ENCODE measurements at regions not wholly inside any gene's neighbourhood (a gene's known extent, or its start where the extent isn't known, plus 50 kb on each side); places are given as distances from the start of the nearest gene placed in this dataset.

DNA sequence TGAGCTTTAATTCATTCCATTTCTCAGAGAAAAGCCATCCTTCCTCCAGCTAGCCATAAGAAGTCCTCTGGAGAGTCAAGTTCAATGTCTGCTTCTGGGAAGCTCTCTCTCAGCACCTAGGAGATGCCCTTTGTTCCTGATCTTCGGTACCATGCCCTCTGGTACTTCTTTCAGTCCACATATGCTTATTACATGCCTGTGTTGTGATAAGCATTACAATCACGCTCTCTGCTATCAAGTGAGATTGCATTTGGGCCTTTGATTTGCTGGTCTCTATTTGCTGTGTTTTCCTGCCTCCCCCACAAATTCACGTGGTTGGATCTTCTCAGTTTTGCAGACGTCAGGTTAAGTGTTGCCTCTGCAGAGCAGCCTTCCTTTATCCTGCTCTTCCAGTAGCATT is 178.1 kb downstream of the TOX3 start:
- DNase-seq (ENCODE audit: low read depth), result no peak
- no peak overlapping the region for H3K4me3 ChIP-seq (ENCODE audit: low read depth, low read length)
- TF ChIP-seq, protein P1, sequence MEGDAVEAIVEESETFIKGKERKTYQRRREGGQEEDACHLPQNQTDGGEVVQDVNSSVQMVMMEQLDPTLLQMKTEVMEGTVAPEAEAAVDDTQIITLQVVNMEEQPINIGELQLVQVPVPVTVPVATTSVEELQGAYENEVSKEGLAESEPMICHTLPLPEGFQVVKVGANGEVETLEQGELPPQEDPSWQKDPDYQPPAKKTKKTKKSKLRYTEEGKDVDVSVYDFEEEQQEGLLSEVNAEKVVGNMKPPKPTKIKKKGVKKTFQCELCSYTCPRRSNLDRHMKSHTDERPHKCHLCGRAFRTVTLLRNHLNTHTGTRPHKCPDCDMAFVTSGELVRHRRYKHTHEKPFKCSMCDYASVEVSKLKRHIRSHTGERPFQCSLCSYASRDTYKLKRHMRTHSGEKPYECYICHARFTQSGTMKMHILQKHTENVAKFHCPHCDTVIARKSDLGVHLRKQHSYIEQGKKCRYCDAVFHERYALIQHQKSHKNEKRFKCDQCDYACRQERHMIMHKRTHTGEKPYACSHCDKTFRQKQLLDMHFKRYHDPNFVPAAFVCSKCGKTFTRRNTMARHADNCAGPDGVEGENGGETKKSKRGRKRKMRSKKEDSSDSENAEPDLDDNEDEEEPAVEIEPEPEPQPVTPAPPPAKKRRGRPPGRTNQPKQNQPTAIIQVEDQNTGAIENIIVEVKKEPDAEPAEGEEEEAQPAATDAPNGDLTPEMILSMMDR (conservative IDR thresholded peaks at IDR 0.05; ENCODE audit: low read depth, low read length), result no peak

DNA sequence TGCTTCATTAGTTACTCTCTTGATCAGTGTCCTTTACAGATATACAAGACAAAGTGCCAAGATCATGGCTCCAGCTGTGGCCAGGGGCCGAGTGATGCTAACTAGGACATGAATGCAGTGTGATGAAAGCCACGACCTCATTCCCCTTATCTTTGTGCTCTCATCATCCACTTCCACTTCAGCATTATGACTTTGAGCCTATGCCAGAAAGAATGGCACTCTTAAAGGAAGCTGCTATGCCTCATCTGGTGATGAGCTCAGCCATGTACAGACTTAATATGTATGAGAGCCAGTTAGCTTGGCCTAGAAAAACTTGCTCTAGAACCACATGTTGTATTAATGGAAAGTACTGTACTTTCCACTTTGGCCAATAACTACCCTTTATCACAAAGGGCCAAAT is 179.1 kb downstream of the TOX3 start:
- DNase-seq (ENCODE audit: low read depth), result no peak
- TF ChIP-seq, protein P1 (conservative IDR thresholded peaks at IDR 0.05; ENCODE audit: low read depth, low read length), result no peak
- H3K4me3 ChIP-seq (ENCODE audit: low read depth, low read length), result no peak overlapping the region

DNA sequence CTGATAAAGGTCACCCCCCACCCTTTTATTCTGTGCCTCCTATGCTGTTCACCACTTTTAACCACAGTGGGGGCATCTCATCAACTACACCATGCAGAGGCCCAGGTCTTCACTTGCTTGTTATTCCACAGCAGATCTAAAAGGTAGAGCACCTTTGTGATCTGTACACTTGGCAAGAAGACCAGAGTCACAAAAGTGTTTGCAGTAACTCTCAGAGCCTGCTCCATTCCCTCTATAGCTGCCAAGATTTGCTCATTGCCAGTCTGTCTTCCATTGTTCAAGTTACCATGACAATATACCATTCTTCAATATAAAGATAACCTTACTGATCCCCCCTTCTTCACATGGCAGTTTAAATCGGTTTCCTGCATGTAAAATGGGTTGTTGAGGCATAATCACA is 180.0 kb downstream of the TOX3 start:
- no peak for DNase-seq (ENCODE audit: low read depth)
- no peak overlapping the region for H3K4me3 ChIP-seq (ENCODE audit: low read depth, low read length)
- TF ChIP-seq, protein P1 (conservative IDR thresholded peaks at IDR 0.05; ENCODE audit: low read depth, low read length), result no peak

DNA sequence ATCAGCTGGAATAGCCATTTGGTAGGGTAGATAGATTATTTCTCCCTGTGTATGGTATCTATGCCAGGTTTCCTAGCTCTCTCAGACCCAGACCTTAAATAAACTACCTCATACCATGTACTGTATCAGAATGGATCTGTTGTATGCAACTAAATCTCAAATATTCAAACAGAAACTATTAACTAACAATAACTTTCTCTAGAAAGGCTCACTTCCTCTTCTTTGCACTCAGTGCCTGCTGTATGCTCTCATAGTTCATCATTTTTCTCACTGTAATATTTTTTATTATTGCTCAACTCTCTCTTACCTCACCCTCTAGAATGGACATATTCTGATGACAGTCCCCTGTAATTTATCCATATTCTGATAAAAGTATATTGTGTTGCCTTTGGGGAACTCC is 182.4 kb downstream of the TOX3 start:
- H3K4me3 ChIP-seq (ENCODE audit: low read depth, low read length), result no peak overlapping the region
- DNase-seq (ENCODE audit: low read depth), result no peak
- TF ChIP-seq, protein P1 (conservative IDR thresholded peaks at IDR 0.05; ENCODE audit: low read depth, low read length), result no peak

- H3K4me3 ChIP-seq (ENCODE audit: low read depth, low read length), result no peak overlapping the region
- DNase-seq (ENCODE audit: low read depth), result no peak
- TF ChIP-seq, protein P1 (conservative IDR thresholded peaks at IDR 0.05; ENCODE audit: low read depth, low read length), result no peak
Measured at GRCh38 chr16:52363082-52363481, 183.9 kb downstream of the TOX3 start.

GRCh38 chr16:52357711-52358110 is 189.2 kb downstream of the TOX3 start:
- H3K4me3 ChIP-seq (ENCODE audit: low read depth, low read length), result no peak overlapping the region
- DNase-seq (ENCODE audit: low read depth), result no peak
- TF ChIP-seq, protein P1 (conservative IDR thresholded peaks at IDR 0.05; ENCODE audit: low read depth, low read length), result no peak

DNA sequence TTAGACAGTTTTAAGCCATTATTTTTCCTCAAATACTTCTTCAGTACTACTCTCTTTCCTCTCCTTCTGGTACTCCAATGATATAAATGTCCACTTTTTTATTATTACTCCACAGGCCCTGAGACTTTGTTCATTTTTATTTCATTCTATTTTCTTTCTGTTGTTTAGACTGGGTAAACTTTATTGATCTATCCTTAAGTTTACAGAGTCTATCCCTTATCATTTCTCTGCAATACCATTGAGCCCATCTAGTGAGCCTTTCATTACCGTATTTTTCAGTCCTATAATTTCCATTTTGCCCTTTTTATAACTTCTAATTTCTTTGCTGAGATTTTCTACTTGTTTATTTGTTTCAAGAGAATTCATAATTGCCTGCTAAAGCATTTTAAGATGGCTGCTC is 193.7 kb downstream of the TOX3 start:
- no peak overlapping the region for H3K4me3 ChIP-seq (ENCODE audit: low read depth, low read length)
- DNase-seq (ENCODE audit: low read depth), result no peak
- TF ChIP-seq, protein P1 (conservative IDR thresholded peaks at IDR 0.05; ENCODE audit: low read depth, low read length), result no peak

Data from epithelial cell of proximal tubule (primary cell).